Femur (tissue), 1 donor: ENCODE measurements at regions not wholly inside any gene's neighbourhood (a gene's known extent, or its start where the extent isn't known, plus 50 kb on each side); places are given as distances from the start of the nearest gene placed in this dataset.
"Not testable (repeated sequence)": the region's sequence is repeated elsewhere in the genome, so short reads cannot be mapped to it uniquely, and the experiment has no call there.

Source experiments
- DNase-seq: peaks from one replicate; pipeline ENCODE4 v3.0.0-alpha.2; 2017

GRCh38 chr18:45321520-45321919 is 293.8 kb upstream of the SLC14A2 start:
- DNase-seq: peak; percentile 23

- no peak for DNase-seq
These were observed 292.9 kb upstream of the SLC14A2 start for GRCh38 chr18:45322343-45322742.

- no peak for DNase-seq
These were observed 291.2 kb upstream of the SLC14A2 start for GRCh38 chr18:45324101-45324494.

GRCh38 chr18:45324495-45325113 is 290.7 kb upstream of the SLC14A2 start:
- peak; percentile 36 for DNase-seq

DNA sequence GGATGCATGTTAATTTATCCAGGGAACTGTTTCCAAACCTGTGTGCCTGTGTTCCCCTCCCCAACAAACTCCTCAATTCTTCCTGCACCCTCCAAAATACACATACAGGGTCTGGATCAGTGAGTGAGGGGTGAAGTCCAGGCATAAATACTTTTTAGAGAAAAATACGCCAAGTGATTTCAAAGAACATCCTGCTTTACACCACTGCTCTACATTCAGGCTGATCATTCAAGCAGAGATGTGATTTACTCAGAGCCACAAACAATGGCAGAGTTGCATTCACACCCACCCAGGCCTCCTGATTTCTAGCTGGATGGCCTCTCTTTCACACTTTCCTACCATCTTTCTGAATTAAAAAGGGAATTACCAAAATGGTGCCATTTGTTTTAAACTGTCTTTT is 289.5 kb upstream of the SLC14A2 start:
- no peak for DNase-seq

GRCh38 chr18:45326505-45326904 is 288.8 kb upstream of the SLC14A2 start:
- no peak for DNase-seq

- DNase-seq: peak; percentile 35
These were observed 287.0 kb upstream of the SLC14A2 start for GRCh38 chr18:45328296-45328695.

- peak; percentile 46 for DNase-seq
These were observed 286.5 kb upstream of the SLC14A2 start for GRCh38 chr18:45328811-45329210.

- no peak for DNase-seq
These were observed 286.0 kb upstream of the SLC14A2 start for GRCh38 chr18:45329316-45329715.

- DNase-seq: peak; percentile 57
These were observed 285.1 kb upstream of the SLC14A2 start for GRCh38 chr18:45330170-45330594.

DNA sequence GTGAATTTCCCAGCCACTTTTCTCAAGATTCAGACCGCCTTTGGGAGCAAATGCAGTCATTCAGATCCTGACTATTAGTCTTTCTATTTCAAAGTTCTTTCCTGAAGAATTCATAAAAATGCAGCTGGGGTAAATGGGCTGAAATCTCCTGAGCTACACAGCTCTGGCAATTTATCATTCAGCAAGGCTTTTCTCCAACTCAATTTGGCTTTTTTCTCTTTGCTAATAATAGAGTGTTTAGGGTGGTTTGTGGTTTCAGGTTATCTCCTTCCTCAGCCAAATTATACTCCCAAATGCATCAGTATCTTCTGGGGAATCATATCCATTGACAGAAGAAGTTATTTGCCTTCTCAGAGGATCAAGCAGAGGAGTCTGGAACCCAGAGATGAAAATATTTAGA is 282.4 kb upstream of the SLC14A2 start:
- DNase-seq: no peak

DNA sequence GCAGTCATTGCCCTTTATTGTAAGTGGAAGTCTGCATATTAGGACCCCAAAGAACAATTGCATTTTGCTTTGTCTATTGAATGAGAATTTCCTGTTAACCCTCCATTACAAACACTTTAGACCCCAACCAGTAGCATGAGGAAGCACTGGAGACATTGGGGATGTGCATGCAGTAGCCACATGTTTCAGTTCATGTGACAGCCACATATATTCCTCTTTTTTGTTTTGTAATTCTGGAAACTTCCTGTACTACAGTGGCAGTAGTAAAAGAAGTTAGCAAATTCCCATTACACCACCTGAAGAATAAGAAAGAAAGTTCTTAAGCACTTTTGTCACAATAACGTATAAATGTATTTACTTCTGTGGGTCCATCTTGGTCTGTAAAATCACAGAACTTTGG is 281.1 kb upstream of the SLC14A2 start:
- no peak for DNase-seq

GRCh38 chr18:45335282-45336043 is 279.8 kb upstream of the SLC14A2 start:
- DNase-seq: peak; percentile 46

DNA sequence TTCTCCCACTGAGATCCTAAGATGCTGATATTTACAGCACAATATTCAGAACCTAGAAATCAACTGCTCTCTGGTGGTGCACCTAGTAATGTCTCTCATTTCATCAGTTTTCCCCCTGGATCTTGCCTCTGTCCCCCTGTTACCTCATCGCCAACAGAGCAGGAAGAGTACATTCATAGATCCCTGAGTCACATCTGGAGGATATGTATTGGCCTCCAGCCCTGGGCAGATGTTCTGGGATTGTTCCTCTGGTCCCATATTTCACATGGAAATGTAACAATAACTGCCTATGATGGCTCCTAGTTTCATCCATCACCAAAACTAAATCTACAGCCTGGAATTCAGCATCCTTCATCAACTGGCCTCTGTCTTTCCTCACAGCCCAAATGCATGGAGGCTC is 278.8 kb upstream of the SLC14A2 start:
- DNase-seq: peak; percentile 41

GRCh38 chr18:45337477-45337876 is 277.8 kb upstream of the SLC14A2 start:
- no peak for DNase-seq

GRCh38 chr18:45339810-45340550 is 275.3 kb upstream of the SLC14A2 start:
- no peak for DNase-seq

GRCh38 chr18:45340884-45341283 is 274.4 kb upstream of the SLC14A2 start:
- DNase-seq: no peak

GRCh38 chr18:45341454-45341853 is 273.8 kb upstream of the SLC14A2 start:
- no peak for DNase-seq

- DNase-seq: no peak
These were observed 273.1 kb upstream of the SLC14A2 start for GRCh38 chr18:45342166-45342565.

GRCh38 chr18:45342653-45343052 is 272.6 kb upstream of the SLC14A2 start:
- DNase-seq: no peak

DNA sequence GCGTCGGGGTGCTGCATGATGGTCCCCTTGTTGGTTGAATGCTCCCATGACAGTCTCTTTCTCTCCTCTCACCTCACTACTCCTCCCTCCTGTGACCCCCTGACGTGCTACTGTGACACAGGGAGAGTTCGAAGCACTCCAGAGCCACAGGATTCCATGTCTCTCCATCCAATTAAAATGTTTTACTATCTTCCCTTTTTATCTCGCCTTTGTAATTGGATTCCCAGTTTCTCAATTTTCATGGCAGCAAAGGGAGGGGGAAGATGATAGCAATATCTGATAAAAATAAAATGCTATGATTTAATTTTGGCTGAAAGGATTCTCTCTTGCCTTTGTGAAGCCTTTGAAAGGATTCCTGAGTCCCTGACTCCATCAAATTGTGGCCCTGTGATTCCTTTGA is 271.9 kb upstream of the SLC14A2 start:
- DNase-seq: no peak

- not testable (repeated sequence) for DNase-seq
These were observed 270.6 kb upstream of the SLC14A2 start for GRCh38 chr18:45344680-45345079.

DNA sequence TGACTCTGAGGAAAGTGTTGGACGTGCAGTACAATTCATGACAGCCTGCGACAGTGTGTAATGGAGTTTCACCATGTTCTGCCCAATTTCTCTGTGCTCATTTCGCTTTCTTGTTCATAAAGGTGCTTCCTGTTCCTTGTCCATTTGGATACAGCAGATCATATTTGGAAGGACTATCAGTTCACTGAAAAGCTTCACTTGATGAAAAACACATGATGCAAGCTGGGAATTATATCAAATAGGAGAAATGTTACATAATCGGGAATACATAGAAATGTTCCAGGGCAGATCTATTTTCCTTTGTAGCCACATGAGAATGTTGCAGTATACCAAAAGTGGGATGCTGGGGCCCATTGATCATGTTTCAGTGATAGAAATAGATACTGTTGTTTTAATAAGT is 266.3 kb upstream of the SLC14A2 start:
- no peak for DNase-seq

- no peak for DNase-seq
These were observed 265.8 kb upstream of the SLC14A2 start for GRCh38 chr18:45349467-45349866.
